ENCODE measurements at regions not wholly inside any gene's neighbourhood (a gene's known extent, or its start where the extent isn't known, plus 50 kb on each side); places are given as distances from the start of the nearest gene placed in this dataset.

DNA sequence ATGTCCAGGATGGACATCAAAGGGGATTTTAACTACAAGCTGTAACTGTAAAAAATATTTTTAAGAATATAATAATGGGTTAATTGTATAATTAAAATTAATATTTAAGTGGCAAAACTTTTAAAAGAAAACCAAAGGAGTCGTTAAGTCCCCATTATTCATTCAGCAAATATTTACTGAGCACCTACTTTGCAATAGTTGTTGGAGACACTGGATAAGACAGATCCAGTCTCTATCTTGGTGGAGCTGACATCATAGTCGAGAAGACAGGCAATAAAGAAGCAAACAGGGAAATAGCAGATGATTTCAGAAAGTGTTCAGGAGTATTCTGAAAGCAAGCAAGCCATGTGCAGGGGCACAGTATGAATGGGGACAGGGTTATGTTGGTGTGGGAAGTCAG lies 137.0 kb downstream of the CEBPB start:
- H3K27me3 ChIP-seq (ENCODE audit: control insufficient read depth, insufficient read depth, low read length) = no peaks in the 10 kb centered on the region
- no peaks in the 10 kb centered on the region for H3K4me1 ChIP-seq
- no peak overlapping the region for H2AFZ ChIP-seq
- no peaks in the 10 kb centered on the region for H3K79me2 ChIP-seq
- no peak overlapping the region for H3K4me3 ChIP-seq (ENCODE audit: low read depth, low read length)
- no peak overlapping the region for H3K4me2 ChIP-seq (ENCODE audit: low read length)
- no peak for TF ChIP-seq CTCF (IDR thresholded peaks at IDR 0.05)
- no peak overlapping the region for H3K9ac ChIP-seq
- no peaks in the 10 kb centered on the region for H3K9me3 ChIP-seq (ENCODE audit: control insufficient read depth, low read length)
- no peak overlapping the region for H3K27ac ChIP-seq
- H3K36me3 ChIP-seq (ENCODE audit: control insufficient read depth, insufficient read depth, low read length) = no peaks in the 10 kb centered on the region

DNA sequence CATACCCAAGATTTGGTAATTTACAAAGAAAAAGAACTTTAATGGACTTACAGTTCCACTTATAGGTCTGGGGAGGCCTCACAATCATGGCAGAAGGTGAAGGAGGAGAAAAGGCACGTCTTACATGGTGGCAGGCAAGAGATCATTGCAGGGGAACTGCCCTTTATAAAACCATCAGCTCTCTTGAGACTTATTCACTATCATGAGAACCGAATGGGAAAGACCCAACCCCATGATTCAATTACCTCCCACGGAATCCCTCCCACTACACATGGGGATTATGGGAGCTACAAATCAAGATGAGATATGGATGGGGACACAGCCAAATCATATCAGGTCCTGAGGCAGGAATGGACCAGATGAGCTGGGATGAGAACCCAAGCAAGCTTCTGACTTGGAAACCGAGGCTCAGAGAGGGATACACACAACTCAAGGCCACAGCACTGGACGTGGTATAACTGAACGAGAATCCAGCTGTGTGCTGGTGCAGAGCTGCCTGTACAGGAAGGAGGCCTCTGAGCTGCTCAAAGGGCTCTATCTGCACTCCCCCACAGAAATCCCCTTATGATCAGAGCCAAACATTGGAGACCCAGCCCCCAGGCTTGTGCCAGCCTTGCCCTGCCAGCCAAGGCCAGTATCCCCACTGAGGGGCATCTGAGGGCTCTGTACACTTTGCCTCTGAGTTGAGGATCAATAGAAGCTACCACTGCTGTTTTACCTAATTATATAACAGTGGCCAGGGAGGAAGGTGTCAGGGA lies 137.8 kb downstream of the CEBPB start:
- Histone ChIP-seq H3K9me3 (ENCODE audit: control insufficient read depth, low read length) (no peaks in the 10 kb centered on the region), H3K4me1 (no peaks in the 10 kb centered on the region), H3K36me3 (ENCODE audit: control insufficient read depth, insufficient read depth, low read length) (no peaks in the 10 kb centered on the region), H3K27me3 (ENCODE audit: control insufficient read depth, insufficient read depth, low read length) (no peaks in the 10 kb centered on the region), H3K4me3 (ENCODE audit: low read depth, low read length) (no peak overlapping the region), H3K4me2 (ENCODE audit: low read length) (no peak overlapping the region), H2AFZ (no peak overlapping the region), H3K27ac (no peak overlapping the region), H3K79me2 (no peaks in the 10 kb centered on the region), H3K9ac (no peak overlapping the region)
- no peak for TF ChIP-seq CTCF (IDR thresholded peaks at IDR 0.05)

- Histone ChIP-seq H2AFZ (no peak overlapping the region), H3K4me3 (ENCODE audit: low read depth, low read length) (no peak overlapping the region), H3K27ac (no peak overlapping the region), H3K9ac (no peak overlapping the region), H3K79me2 (no peaks in the 10 kb centered on the region), H3K27me3 (ENCODE audit: control insufficient read depth, insufficient read depth, low read length) (no peaks in the 10 kb centered on the region), H3K4me1 (no peaks in the 10 kb centered on the region), H3K9me3 (ENCODE audit: control insufficient read depth, low read length) (no peaks in the 10 kb centered on the region), H3K36me3 (ENCODE audit: control insufficient read depth, insufficient read depth, low read length) (no peaks in the 10 kb centered on the region), H3K4me2 (ENCODE audit: low read length) (no peak overlapping the region)
- TF ChIP-seq CTCF (IDR thresholded peaks at IDR 0.05) = no peak
Measured at GRCh38 chr20:50328996-50329898, 138.6 kb downstream of the CEBPB start.

DNA sequence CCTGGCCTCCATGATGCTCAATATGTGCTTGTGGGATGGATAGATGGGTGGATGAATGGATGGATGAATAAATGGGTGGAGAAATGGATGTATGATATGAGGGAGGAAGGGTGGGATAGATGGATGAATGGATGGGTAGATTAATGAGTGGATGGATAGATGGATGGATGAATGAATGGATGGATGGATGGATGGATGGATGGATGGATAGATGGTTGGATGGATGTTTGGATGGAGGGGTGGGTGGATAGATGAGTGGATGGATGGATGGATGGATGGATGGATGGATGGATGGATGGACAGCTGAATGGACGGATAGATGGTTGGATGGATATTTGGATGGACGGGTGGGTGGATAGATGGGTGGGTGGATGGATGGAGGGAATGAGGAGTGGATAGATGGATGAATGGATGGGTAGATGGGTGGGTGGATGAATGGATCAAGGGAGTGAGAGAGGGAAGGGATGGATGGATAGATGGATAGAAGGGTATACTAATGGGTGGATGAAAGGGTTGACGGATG lies 139.4 kb downstream of the CEBPB start:
- TF ChIP-seq CTCF (IDR thresholded peaks at IDR 0.05) = no peak
- no peaks in the 10 kb centered on the region for H3K9me3 ChIP-seq (ENCODE audit: control insufficient read depth, low read length)
- no peak overlapping the region for H3K9ac ChIP-seq
- H3K4me1 ChIP-seq = no peaks in the 10 kb centered on the region
- H3K4me2 ChIP-seq (ENCODE audit: low read length) = no peak overlapping the region
- H3K4me3 ChIP-seq (ENCODE audit: low read depth, low read length) = no peak overlapping the region
- no peaks in the 10 kb centered on the region for H3K79me2 ChIP-seq
- H3K27ac ChIP-seq = no peak overlapping the region
- no peaks in the 10 kb centered on the region for H3K27me3 ChIP-seq (ENCODE audit: control insufficient read depth, insufficient read depth, low read length)
- H3K36me3 ChIP-seq (ENCODE audit: control insufficient read depth, insufficient read depth, low read length) = no peaks in the 10 kb centered on the region
- no peak overlapping the region for H2AFZ ChIP-seq

Measured in parathyroid adenoma (tissue), 2 donors.